HCT116 (cell line): ENCODE measurements at regions not wholly inside any gene's neighbourhood (a gene's known extent, or its start where the extent isn't known, plus 50 kb on each side); places are given as distances from the start of the nearest gene placed in this dataset.

Experiments used
- ATAC-seq: fragments of 200-7000 bp; cut with Tn5 transposase; 2 replicates; pipeline ENCODE4 v1.9.1; 2020; ENCODE audit warnings: mild to moderate bottlenecking, moderate library complexity
- BruUV-seq: library from RNA; stranded (reverse); fragments of 400-500 nt; replicated peaks from 2 replicates; lab custom pipeline; 2021; lab: Mats Ljungman, UMichigan
- CTCF ChIA-PET: fragments of 300-600 bp; sonication (Branson Sonifier 250); formaldehyde crosslinking; loops from one replicate; lab custom pipeline; 2021; ENCODE audit warnings: antibody characterized with exemption; lab: Charles Lee
- POLR2A ChIA-PET: fragments of 300-600, 350-600 bp; sonication (Branson Sonifier 250); formaldehyde crosslinking; loops from one replicate; lab custom pipeline; 2021; ENCODE audit warnings: antibody characterized with exemption; lab: Charles Lee
- RAD21 ChIA-PET, 2 experiments: fragments of 300-600 bp; sonication (Branson Sonifier 250); formaldehyde crosslinking; loops; one replicate each; lab custom pipeline; 2023; ENCODE audit warnings: low total read pairs in 2 of 2; ENCODE audit not compliant: uncharacterized antibody in 2 of 2, unreplicated experiment in 2 of 2, low non-redundant PET in 1 of 2; lab: Charles Lee
- DNase-seq: peaks from one replicate; pipeline ENCODE4 v3.0.0-alpha.2; 2010; ENCODE audit warnings: low read depth, low spot score
- H2AFZ ChIP-seq: fragments of 200-600 bp; shearing (Covaris generic), sonication (generic); 2 replicates; pipeline ENCODE4 v1.6.1; 2017; ENCODE audit warnings: low read depth, mixed run types, mixed read lengths, antibody characterized with exemption, low read length; ENCODE audit not compliant: poor library complexity, severe bottlenecking
- H3K27ac ChIP-seq: 2 replicates; pipeline ENCODE4 v1.5.1; 2012; ENCODE audit warnings: low read depth, low read length
- H3K27me3 ChIP-seq: fragments of 200-600 bp; sonication (generic); 2 replicates; pipeline ENCODE4 v1.6.1; 2016; ENCODE audit warnings: mixed run types, low read length, mixed read lengths; ENCODE audit not compliant: insufficient read depth
- H3K36me3 ChIP-seq, 2 experiments: fragments of 200-500 bp in 1 of 2; fragments of 200-600 bp in 1 of 2; sonication (Bioruptor generic) in 1 of 2; sonication (generic) in 1 of 2; 2 replicates each; pipeline versions ENCODE4 v1.5.1 to v1.6.1; 2014 to 2016; ENCODE audit warnings: low read length in 2 of 2, inconsistent platforms in 1 of 2, mixed read lengths in 1 of 2, mixed run types in 1 of 2; ENCODE audit not compliant: insufficient read depth in 2 of 2, control insufficient read depth in 1 of 2
- H3K4me1 ChIP-seq, 2 experiments: fragments of 200-600 bp in 1 of 2; sonication (generic) in 1 of 2; 2 replicates each; pipeline versions ENCODE4 v1.5.1 to v1.6.1; 2012 to 2017; ENCODE audit warnings: low read length in 2 of 2, inconsistent platforms in 1 of 2, mild to moderate bottlenecking in 1 of 2, mixed read lengths in 1 of 2, mixed run types in 1 of 2, moderate library complexity in 1 of 2; ENCODE audit not compliant: insufficient read depth in 2 of 2, control insufficient read depth in 1 of 2
- H3K4me2 ChIP-seq: fragments of 200-600 bp; sonication (generic); 2 replicates; pipeline ENCODE4 v1.6.1; 2017; ENCODE audit warnings: mixed run types, low read length, mixed read lengths
- H3K4me3 ChIP-seq, 2 experiments: fragments of 200-600 bp in 1 of 2; sonication (generic) in 1 of 2; replicated peaks in 1 of 2; 2 replicates each; pipeline ENCODE4 v1.5.1; 2011 to 2016; ENCODE audit warnings: low read length in 2 of 2, control low read depth in 1 of 2, low read depth in 1 of 2, mild to moderate bottlenecking in 1 of 2, mixed read lengths in 1 of 2, mixed run types in 1 of 2
- H3K79me2 ChIP-seq: fragments of 200-600 bp; sonication (generic); 2 replicates; pipeline ENCODE4 v1.6.1; 2017; ENCODE audit warnings: mild to moderate bottlenecking, mixed run types, low read length, moderate library complexity, mixed read lengths; ENCODE audit not compliant: insufficient read depth
- H3K9ac ChIP-seq: fragments of 200-600 bp; sonication (generic); 2 replicates; pipeline ENCODE4 v1.6.1; 2016; ENCODE audit warnings: low read length, mixed read lengths
- H3K9me2 ChIP-seq: fragments of 200-600 bp; sonication (generic), shearing (Covaris generic); 2 replicates; pipeline ENCODE4 v1.6.1; 2017; ENCODE audit warnings: mixed run types, mild to moderate bottlenecking, moderate library complexity; ENCODE audit not compliant: insufficient read depth
- H3K9me3 ChIP-seq, 2 experiments: fragments of 200-500 bp in 1 of 2; fragments of 200-600 bp in 1 of 2; sonication (Bioruptor generic) in 1 of 2; sonication (generic) in 1 of 2; 2 replicates each; pipeline ENCODE4 v1.6.1; 2014 to 2017; ENCODE audit warnings: low read length in 2 of 2, mixed read lengths in 2 of 2, inconsistent platforms in 1 of 2, low read depth in 1 of 2, mild to moderate bottlenecking in 1 of 2, mixed run types in 1 of 2, moderate library complexity in 1 of 2; ENCODE audit not compliant: control insufficient read depth in 1 of 2, insufficient read depth in 1 of 2
- H4K20me1 ChIP-seq: fragments of 200-600 bp; sonication (generic), shearing (Covaris generic); 2 replicates; pipeline ENCODE4 v1.6.1; 2017; ENCODE audit warnings: mixed run types, mild to moderate bottlenecking, moderate library complexity; ENCODE audit not compliant: insufficient read depth
- ATF3 ChIP-seq: IDR thresholded peaks from 2 replicates; pipeline ENCODE4 v1.6.1; 2012
- CBX3 ChIP-seq: IDR thresholded peaks from 2 replicates; pipeline ENCODE4 v1.6.1; 2012; ENCODE audit warnings: low read depth
- CEBPB ChIP-seq: IDR thresholded peaks from 2 replicates; pipeline ENCODE4 v1.6.1; 2012; ENCODE audit warnings: low read depth
- CTCF ChIP-seq, 3 experiments: fragments of 200-600 bp in 1 of 3; sonication (generic) in 1 of 3; IDR thresholded peaks in 2 of 3; conservative IDR thresholded peaks in 1 of 3; 2 replicates each; pipeline ENCODE4 v1.5.1; 2012 to 2017; ENCODE audit warnings: low read depth in 2 of 3, low read length in 2 of 3, antibody characterized with exemption in 1 of 3, borderline replicate concordance in 1 of 3, control low read depth in 1 of 3, mild to moderate bottlenecking in 1 of 3, mixed read lengths in 1 of 3, mixed run types in 1 of 3, moderate library complexity in 1 of 3; ENCODE audit not compliant: insufficient read depth in 1 of 3
- EGR1 ChIP-seq: IDR thresholded peaks from 2 replicates; pipeline ENCODE4 v1.6.1; 2012; ENCODE audit warnings: low read depth
- ELF1 ChIP-seq: IDR thresholded peaks from 2 replicates; pipeline ENCODE4 v1.6.1; 2012; ENCODE audit warnings: low read depth, borderline replicate concordance
- EZH2phosphoT487 ChIP-seq: fragments of 200-600 bp; IDR thresholded peaks from 2 replicates; pipeline ENCODE4 v1.6.1; 2018; ENCODE audit warnings: antibody characterized with exemption, borderline replicate concordance
- FOSL1 ChIP-seq: IDR thresholded peaks from 2 replicates; pipeline ENCODE4 v1.6.1; 2012; ENCODE audit warnings: low read depth
- MAX ChIP-seq: IDR thresholded peaks from 2 replicates; pipeline ENCODE4 v1.6.1; 2012
- POLR2A ChIP-seq: IDR thresholded peaks from 2 replicates; pipeline ENCODE4 v1.7.0; 2011; ENCODE audit warnings: borderline replicate concordance; ENCODE audit not compliant: insufficient read depth, insufficient read length; ENCODE audit errors: extremely low read depth
- POLR2AphosphoS5 ChIP-seq: IDR thresholded peaks from 2 replicates; pipeline ENCODE4 v1.6.1; 2011; ENCODE audit warnings: mild to moderate bottlenecking, low read depth, low read length, moderate library complexity
- SIN3A ChIP-seq: IDR thresholded peaks from 2 replicates; pipeline ENCODE4 v1.6.1; 2012; ENCODE audit warnings: low read depth
- SP1 ChIP-seq: IDR thresholded peaks from 2 replicates; pipeline ENCODE4 v1.6.1; 2012; ENCODE audit warnings: low read depth
- SRF ChIP-seq: IDR thresholded peaks from 2 replicates; pipeline ENCODE4 v1.6.1; 2012; ENCODE audit warnings: low read depth
- TCF7L2 ChIP-seq: IDR thresholded peaks from 2 replicates; pipeline ENCODE4 v1.7.0; 2011; ENCODE audit warnings: borderline replicate concordance, inconsistent platforms; ENCODE audit not compliant: insufficient read depth, insufficient read length; ENCODE audit errors: extremely low read depth
- YY1 ChIP-seq: IDR thresholded peaks from 2 replicates; pipeline ENCODE4 v1.6.1; 2011; ENCODE audit warnings: low read length, low read depth, moderate library complexity, mild to moderate bottlenecking; ENCODE audit not compliant: insufficient replicate concordance; ENCODE audit errors: extremely low read depth
- ZBTB33 ChIP-seq: IDR thresholded peaks from 2 replicates; pipeline ENCODE4 v1.6.1; 2011; ENCODE audit warnings: mild to moderate bottlenecking, low read length, moderate library complexity; ENCODE audit not compliant: insufficient replicate concordance; ENCODE audit errors: extremely low read depth
- ZFX ChIP-seq: fragments of 450-650 bp; IDR thresholded peaks from 2 replicates; pipeline ENCODE4 v1.6.1; 2017
- ZNF274 ChIP-seq: fragments of 200-500 bp; sonication (Bioruptor generic); IDR thresholded peaks from 2 replicates; pipeline ENCODE4 v1.6.1; 2014; ENCODE audit warnings: mild to moderate bottlenecking, low read depth, low read length, inconsistent platforms
- intact Hi-C: fragments of 100-400 bp; cut with micrococcal nuclease; formaldehyde crosslinking; loops from 2 replicates; pipeline ENCODE4 v1.10.0; 2022
- TF ChIP-seq, protein P1 (sequence below): IDR thresholded peaks from 2 replicates; pipeline ENCODE4 v1.6.1; 2012; ENCODE audit warnings: low read depth

DNA sequence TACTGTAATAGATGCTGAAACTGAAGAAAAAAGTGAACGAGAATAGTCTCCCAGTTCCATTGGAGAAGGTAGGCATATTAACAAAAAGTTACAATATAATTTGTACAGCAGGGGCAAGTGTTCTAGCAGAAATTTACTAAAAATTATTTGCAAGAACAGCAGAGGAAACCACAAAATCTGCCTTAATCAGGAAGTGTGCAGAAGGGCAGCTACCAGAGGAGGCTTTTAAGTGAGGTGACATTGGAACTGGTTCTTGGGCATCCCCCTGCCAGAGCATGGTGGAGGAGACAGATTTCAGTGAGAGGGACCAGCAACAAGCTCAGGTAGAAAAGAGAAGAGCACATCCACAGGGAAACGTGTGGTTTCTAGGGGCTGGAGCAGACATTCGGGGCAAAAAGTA, 279.3 kb upstream of the CAMK1G start:
- no peak overlapping the region for H3K4me2 ChIP-seq
- TF ChIP-seq ZBTB33 = no peak
- TF ChIP-seq POLR2AphosphoS5 = no peak
- no peak for TF ChIP-seq SIN3A
- no peak for TF ChIP-seq CBX3
- no peak for TF ChIP-seq SRF
- TF ChIP-seq TCF7L2 = no peak
- TF ChIP-seq FOSL1 = no peak
- TF ChIP-seq CTCF (IDR thresholded peaks at IDR 0.05 in 2 of 3, conservative IDR thresholded peaks at IDR 0.05 in 1 of 3; ENCODE audit: borderline replicate concordance in 1 of 3, insufficient read depth in 1 of 3, low read depth in 2 of 3, low read length in 2 of 3) = no peak
- no peak for TF ChIP-seq ZFX
- TF ChIP-seq ATF3 = no peak
- TF ChIP-seq ELF1 = no peak
- TF ChIP-seq CEBPB = no peak
- TF ChIP-seq, protein P1, sequence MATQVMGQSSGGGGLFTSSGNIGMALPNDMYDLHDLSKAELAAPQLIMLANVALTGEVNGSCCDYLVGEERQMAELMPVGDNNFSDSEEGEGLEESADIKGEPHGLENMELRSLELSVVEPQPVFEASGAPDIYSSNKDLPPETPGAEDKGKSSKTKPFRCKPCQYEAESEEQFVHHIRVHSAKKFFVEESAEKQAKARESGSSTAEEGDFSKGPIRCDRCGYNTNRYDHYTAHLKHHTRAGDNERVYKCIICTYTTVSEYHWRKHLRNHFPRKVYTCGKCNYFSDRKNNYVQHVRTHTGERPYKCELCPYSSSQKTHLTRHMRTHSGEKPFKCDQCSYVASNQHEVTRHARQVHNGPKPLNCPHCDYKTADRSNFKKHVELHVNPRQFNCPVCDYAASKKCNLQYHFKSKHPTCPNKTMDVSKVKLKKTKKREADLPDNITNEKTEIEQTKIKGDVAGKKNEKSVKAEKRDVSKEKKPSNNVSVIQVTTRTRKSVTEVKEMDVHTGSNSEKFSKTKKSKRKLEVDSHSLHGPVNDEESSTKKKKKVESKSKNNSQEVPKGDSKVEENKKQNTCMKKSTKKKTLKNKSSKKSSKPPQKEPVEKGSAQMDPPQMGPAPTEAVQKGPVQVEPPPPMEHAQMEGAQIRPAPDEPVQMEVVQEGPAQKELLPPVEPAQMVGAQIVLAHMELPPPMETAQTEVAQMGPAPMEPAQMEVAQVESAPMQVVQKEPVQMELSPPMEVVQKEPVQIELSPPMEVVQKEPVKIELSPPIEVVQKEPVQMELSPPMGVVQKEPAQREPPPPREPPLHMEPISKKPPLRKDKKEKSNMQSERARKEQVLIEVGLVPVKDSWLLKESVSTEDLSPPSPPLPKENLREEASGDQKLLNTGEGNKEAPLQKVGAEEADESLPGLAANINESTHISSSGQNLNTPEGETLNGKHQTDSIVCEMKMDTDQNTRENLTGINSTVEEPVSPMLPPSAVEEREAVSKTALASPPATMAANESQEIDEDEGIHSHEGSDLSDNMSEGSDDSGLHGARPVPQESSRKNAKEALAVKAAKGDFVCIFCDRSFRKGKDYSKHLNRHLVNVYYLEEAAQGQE = no peak
- TF ChIP-seq ZNF274 = no peak
- TF ChIP-seq EZH2phosphoT487 = no peak
- no peak for TF ChIP-seq EGR1
- no peak for TF ChIP-seq POLR2A
- no peak for TF ChIP-seq MAX
- TF ChIP-seq SP1 = no peak
- TF ChIP-seq YY1 = no peak
- TF ChIP-seq, all 23 proteins: peak for 0
- H3K9me3 ChIP-seq = no peaks in the 10 kb centered on the region
- H3K9me2 ChIP-seq = no peaks in the 10 kb centered on the region
- H4K20me1 ChIP-seq = no peaks in the 10 kb centered on the region
- intact Hi-C loops = no loop called here
- no peak overlapping the region for H3K4me3 ChIP-seq
- ATAC-seq (no peak), DNase-seq (no peak)
- CTCF ChIA-PET = no interaction called here
- no peaks in the 10 kb centered on the region for H3K79me2 ChIP-seq
- no peaks in the 10 kb centered on the region for H3K4me1 ChIP-seq
- no peaks in the 10 kb centered on the region for H3K36me3 ChIP-seq
- H3K27me3 ChIP-seq = peaks cover 69% of the 10 kb centered on the region
- H2AFZ ChIP-seq = no peak overlapping the region
- H3K9ac ChIP-seq = no peak overlapping the region
- POLR2A ChIA-PET = interaction anchor here (0.6 kb wide), 1 partner anchor 1237 kb away, joined by 4 read pairs; no protein-coding TSS in a partner anchor
- RAD21 ChIA-PET = no interaction called here
- no TSS peak for BruUV-seq
- no peak overlapping the region for H3K27ac ChIP-seq
